Lung (tissue), 11 donors: ENCODE measurements at regions not wholly inside any gene's neighbourhood (a gene's known extent, or its start where the extent isn't known, plus 50 kb on each side); places are given as distances from the start of the nearest gene placed in this dataset.

Experiments used
- ATAC-seq: fragments of 200-7000 bp; cut with Tn5 transposase; one replicate; pipeline ENCODE4 v1.9.1; 2020; ENCODE audit warnings: moderate number of reproducible peaks; ENCODE audit not compliant: insufficient read depth, low FRiP score
- DNase-seq, 3 donors: peaks; one replicate each; pipeline ENCODE4 v3.0.0-alpha.2; 2013 to 2017
- H3K27ac ChIP-seq, 2 donors: one replicate each; pipeline ENCODE4 v1.5.1; 2013; ENCODE audit warnings: mild to moderate bottlenecking in 2 of 2, moderate library complexity in 2 of 2, control low read depth in 1 of 2, inconsistent platforms in 1 of 2, low read depth in 1 of 2, low read length in 1 of 2
- H3K27me3 ChIP-seq, 3 donors: one replicate each; pipeline ENCODE4 v1.5.1; 2013; ENCODE audit warnings: low read length in 2 of 3; ENCODE audit not compliant: control insufficient read depth in 3 of 3, insufficient read depth in 3 of 3
- H3K36me3 ChIP-seq, 4 donors: one replicate each; pipeline ENCODE4 v1.5.1; 2013; ENCODE audit warnings: low read length in 4 of 4, mild to moderate bottlenecking in 1 of 4, moderate library complexity in 1 of 4; ENCODE audit not compliant: control insufficient read depth in 4 of 4, insufficient read depth in 4 of 4
- H3K4me1 ChIP-seq, 5 donors: one replicate each; pipeline ENCODE4 v1.5.1; 2013; ENCODE audit warnings: low read length in 5 of 5, mild to moderate bottlenecking in 2 of 5, moderate library complexity in 1 of 5; ENCODE audit not compliant: control insufficient read depth in 5 of 5, insufficient read depth in 5 of 5
- H3K4me3 ChIP-seq: one replicate; pipeline ENCODE4 v1.5.1; 2013; ENCODE audit warnings: mild to moderate bottlenecking, control low read depth, moderate library complexity
- H3K9ac ChIP-seq, 2 donors: one replicate each; pipeline ENCODE4 v1.5.1; 2013; ENCODE audit warnings: low read length in 2 of 2, control low read depth in 1 of 2; ENCODE audit not compliant: insufficient read depth in 1 of 2
- H3K9me3 ChIP-seq, 4 donors: one replicate each; pipeline ENCODE4 v1.5.1; 2013; ENCODE audit warnings: low read length in 3 of 4, mild to moderate bottlenecking in 1 of 4, moderate library complexity in 1 of 4; ENCODE audit not compliant: control insufficient read depth in 4 of 4, insufficient read depth in 3 of 4
- CTCF ChIP-seq: IDR thresholded peaks from 2 replicates; pipeline ENCODE4 v1.5.1; 2012; ENCODE audit warnings: mild to moderate bottlenecking; ENCODE audit errors: control extremely low read depth, extremely low read depth
- WGBS, 2 donors: extraction: QIAGEN DNeasy Blood & Tissue Kit; methylation state at CpG; one replicate each; pipeline ENCODE4 v1.1.7; 2013; 5-methylcytosine and 5-hydroxymethylcytosine counted together
- donor health status: control.
- donor health status: control.
- donor health status: Bipolar disorder and iron deficiency.
- donor health status: healthy.
- donor health status: DM: yes; HTN: yes; CAD: no.

GRCh38 chr9:105091004-105091640 is 153.3 kb upstream of the SLC44A1 start:
- no peaks in the 10 kb centered on the region for H3K9me3 ChIP-seq
- no peak for DNase-seq
- no peak for TF ChIP-seq CTCF
- H3K9ac ChIP-seq = no peak overlapping the region
- no peaks in the 10 kb centered on the region for H3K4me1 ChIP-seq
- H3K36me3 ChIP-seq = no peaks in the 10 kb centered on the region
- no peak overlapping the region for H3K27ac ChIP-seq
- ATAC-seq = no peak
- WGBS, 2 donors = 82 to 89% methylated on average over 4 of the region's 4 CpGs
- no peaks in the 10 kb centered on the region for H3K27me3 ChIP-seq
- H3K4me3 ChIP-seq = no peak overlapping the region

- DNase-seq (no peak), ATAC-seq (no peak)
- TF ChIP-seq CTCF = no peak
- 84 to 100% methylated on average over 1 of the region's 1 CpG for WGBS, 2 donors
- Histone ChIP-seq H3K27me3 (no peaks in the 10 kb centered on the region), H3K9me3 (no peaks in the 10 kb centered on the region), H3K4me1 (no peaks in the 10 kb centered on the region), H3K4me3 (no peak overlapping the region), H3K27ac (no peak overlapping the region), H3K9ac (no peak overlapping the region), H3K36me3 (no peaks in the 10 kb centered on the region)
These were observed 150.8 kb upstream of the SLC44A1 start for GRCh38 chr9:105093685-105094084.

- no peak for DNase-seq
- 85 to 98% methylated on average over 2 of the region's 2 CpGs for WGBS, 2 donors
These were observed 146.1 kb upstream of the SLC44A1 start for GRCh38 chr9:105098370-105098769.

More at GRCh38 chr9:105098370-105098769, 146.1 kb upstream of the SLC44A1 start:
- no peaks in the 10 kb centered on the region for H3K36me3 ChIP-seq
- no peaks in the 10 kb centered on the region for H3K4me1 ChIP-seq
- no peak overlapping the region for H3K9ac ChIP-seq
- no peaks in the 10 kb centered on the region for H3K9me3 ChIP-seq
- no peaks in the 10 kb centered on the region for H3K27me3 ChIP-seq
- H3K4me3 ChIP-seq = no peak overlapping the region
- no peak for ATAC-seq
- no peak overlapping the region for H3K27ac ChIP-seq
- no peak for TF ChIP-seq CTCF
